HEK293T (cell line): ENCODE measurements at regions not wholly inside any gene's neighbourhood (a gene's known extent, or its start where the extent isn't known, plus 50 kb on each side); places are given as distances from the start of the nearest gene placed in this dataset.

Source experiments
- CTBP1 ChIP-seq: fragments of 450-650 bp; IDR thresholded peaks from 2 replicates; pipeline ENCODE4 v1.6.1; 2016; ENCODE audit warnings: borderline replicate concordance
- ELF4 ChIP-seq: fragments of 450-650 bp; IDR thresholded peaks from 2 replicates; pipeline ENCODE4 v1.6.1; 2017; ENCODE audit warnings: antibody characterized with exemption
- FOXK2 ChIP-seq: fragments of 450-650 bp; IDR thresholded peaks from 2 replicates; pipeline ENCODE4 v1.6.1; 2016; ENCODE audit warnings: mild to moderate bottlenecking
- FOXM1 ChIP-seq: fragments of 450-650 bp; IDR thresholded peaks from 2 replicates; pipeline ENCODE4 v1.6.1; 2017; ENCODE audit warnings: mild to moderate bottlenecking, borderline replicate concordance
- HDGF ChIP-seq: fragments of 450-650 bp; IDR thresholded peaks from 2 replicates; pipeline ENCODE4 v1.6.1; 2017; ENCODE audit warnings: antibody characterized with exemption, borderline replicate concordance
- NFRKB ChIP-seq: fragments of 450-650 bp; IDR thresholded peaks from 2 replicates; pipeline ENCODE4 v1.6.1; 2016; ENCODE audit warnings: mild to moderate bottlenecking, moderate library complexity
- SUZ12 ChIP-seq: fragments of 450-650 bp; IDR thresholded peaks from 2 replicates; pipeline ENCODE4 v1.6.1; 2016; ENCODE audit warnings: mild to moderate bottlenecking

GRCh38 chr2:81589406-81589805, 1284.9 kb upstream of the LRRTM1 start:
- TF ChIP-seq FOXK2, result no peak
- TF ChIP-seq HDGF, result no peak
- TF ChIP-seq SUZ12, result no peak
- no peak for TF ChIP-seq ELF4
- TF ChIP-seq NFRKB, result no peak
- no peak for TF ChIP-seq CTBP1
- no peak for TF ChIP-seq FOXM1
